Effector CD8-positive, alpha-beta T cell (primary cell): ENCODE measurements at regions not wholly inside any gene's neighbourhood (a gene's known extent, or its start where the extent isn't known, plus 50 kb on each side); places are given as distances from the start of the nearest gene placed in this dataset.

ENCODE experiments used
- DNase-seq: peaks from one replicate; lab custom pipeline; 2025; lab: John Stamatoyannopoulos, UW

- DNase-seq: no peak
These were observed 194.1 kb upstream of the KBTBD8 start for GRCh38 chr3:66803721-66804695.

GRCh38 chr3:66808891-66809594 lies 189.1 kb upstream of the KBTBD8 start:
- no peak for DNase-seq

GRCh38 chr3:66809595-66809958 lies 188.5 kb upstream of the KBTBD8 start:
- DNase-seq: no peak

- no peak for DNase-seq
These were observed 186.0 kb upstream of the KBTBD8 start for GRCh38 chr3:66812136-66812535.

- no peak for DNase-seq
These were observed 185.4 kb upstream of the KBTBD8 start for GRCh38 chr3:66812741-66813140.

- DNase-seq: no peak
These were observed 181.9 kb upstream of the KBTBD8 start for GRCh38 chr3:66816090-66816761.

- DNase-seq: no peak
These were observed 180.1 kb upstream of the KBTBD8 start for GRCh38 chr3:66817951-66818557.

GRCh38 chr3:66819993-66820501 lies 178.1 kb upstream of the KBTBD8 start:
- no peak for DNase-seq

- DNase-seq: peak; percentile 41
These were observed 175.7 kb upstream of the KBTBD8 start for GRCh38 chr3:66822186-66823008.

- no peak for DNase-seq
These were observed 175.1 kb upstream of the KBTBD8 start for GRCh38 chr3:66823009-66823397.

- DNase-seq: no peak
These were observed 174.6 kb upstream of the KBTBD8 start for GRCh38 chr3:66823532-66823931.

GRCh38 chr3:66825375-66825774 lies 172.7 kb upstream of the KBTBD8 start:
- DNase-seq: no peak

- no peak for DNase-seq
These were observed 170.4 kb upstream of the KBTBD8 start for GRCh38 chr3:66827726-66828125.

GRCh38 chr3:66828303-66828702 lies 169.8 kb upstream of the KBTBD8 start:
- no peak for DNase-seq

GRCh38 chr3:66830301-66830700 lies 167.8 kb upstream of the KBTBD8 start:
- DNase-seq: no peak

GRCh38 chr3:66831931-66832330 lies 166.2 kb upstream of the KBTBD8 start:
- no peak for DNase-seq

GRCh38 chr3:66836363-66837152 lies 161.5 kb upstream of the KBTBD8 start:
- DNase-seq: no peak

GRCh38 chr3:66838704-66839103 lies 159.4 kb upstream of the KBTBD8 start:
- DNase-seq: no peak

- no peak for DNase-seq
These were observed 158.6 kb upstream of the KBTBD8 start for GRCh38 chr3:66839508-66839907.
